Renal cortex interstitium (tissue), 11 donors: ENCODE measurements at regions not wholly inside any gene's neighbourhood (a gene's known extent, or its start where the extent isn't known, plus 50 kb on each side); places are given as distances from the start of the nearest gene placed in this dataset.
"Not testable (repeated sequence)": the region's sequence is repeated elsewhere in the genome, so short reads cannot be mapped to it uniquely, and the experiment has no call there.

Source experiments
- DNase-seq, 11 donors: peaks; one replicate each; pipeline ENCODE4 v3.0.0-alpha.2; 2013; ENCODE audit warnings: low read depth in 9 of 11, low spot score in 4 of 11; ENCODE audit errors: extremely low read depth in 1 of 11

DNA sequence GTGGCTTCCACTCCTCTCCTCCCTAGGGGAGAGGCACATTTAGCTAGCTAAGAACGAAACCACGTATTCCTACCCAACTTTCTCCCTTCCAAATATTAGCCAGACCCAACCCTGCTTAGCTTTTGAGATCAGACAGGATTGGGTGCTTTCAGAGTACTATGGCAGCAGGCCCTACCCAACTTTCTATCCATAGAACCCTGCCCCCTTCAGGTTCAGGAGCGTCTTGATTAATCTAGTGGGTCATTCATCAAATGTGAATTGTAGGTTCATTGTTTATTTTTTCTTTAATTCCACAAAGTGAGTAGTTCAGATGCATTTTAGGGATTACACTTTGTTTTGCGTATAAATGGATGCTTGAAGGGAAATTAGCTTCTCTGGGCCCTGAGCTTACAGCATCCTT, 188.3 kb downstream of the MIB1 start:
- DNase-seq: no peak

DNA sequence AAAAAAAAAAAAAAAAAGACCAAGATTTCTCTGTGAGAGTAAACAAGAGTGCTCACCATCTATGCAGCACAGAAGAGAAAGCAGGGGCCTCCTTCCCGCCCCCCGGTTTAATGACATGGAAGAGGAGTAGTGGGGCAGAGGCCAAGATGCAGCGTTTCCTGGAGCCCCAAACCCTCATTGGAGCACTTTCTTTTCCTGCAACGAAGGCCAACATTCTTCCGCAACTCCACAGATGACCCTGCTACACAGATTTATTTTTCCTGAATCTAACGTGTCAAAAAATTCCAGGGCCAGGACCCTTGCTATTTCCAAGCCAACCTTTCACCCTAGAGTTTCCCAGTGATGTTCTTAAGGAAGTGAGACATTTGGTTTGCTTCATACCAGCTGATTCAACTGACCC, 189.6 kb downstream of the MIB1 start:
- peak in 9 of 11 donors; percentile 15 to 51 (median 39) for DNase-seq

DNA sequence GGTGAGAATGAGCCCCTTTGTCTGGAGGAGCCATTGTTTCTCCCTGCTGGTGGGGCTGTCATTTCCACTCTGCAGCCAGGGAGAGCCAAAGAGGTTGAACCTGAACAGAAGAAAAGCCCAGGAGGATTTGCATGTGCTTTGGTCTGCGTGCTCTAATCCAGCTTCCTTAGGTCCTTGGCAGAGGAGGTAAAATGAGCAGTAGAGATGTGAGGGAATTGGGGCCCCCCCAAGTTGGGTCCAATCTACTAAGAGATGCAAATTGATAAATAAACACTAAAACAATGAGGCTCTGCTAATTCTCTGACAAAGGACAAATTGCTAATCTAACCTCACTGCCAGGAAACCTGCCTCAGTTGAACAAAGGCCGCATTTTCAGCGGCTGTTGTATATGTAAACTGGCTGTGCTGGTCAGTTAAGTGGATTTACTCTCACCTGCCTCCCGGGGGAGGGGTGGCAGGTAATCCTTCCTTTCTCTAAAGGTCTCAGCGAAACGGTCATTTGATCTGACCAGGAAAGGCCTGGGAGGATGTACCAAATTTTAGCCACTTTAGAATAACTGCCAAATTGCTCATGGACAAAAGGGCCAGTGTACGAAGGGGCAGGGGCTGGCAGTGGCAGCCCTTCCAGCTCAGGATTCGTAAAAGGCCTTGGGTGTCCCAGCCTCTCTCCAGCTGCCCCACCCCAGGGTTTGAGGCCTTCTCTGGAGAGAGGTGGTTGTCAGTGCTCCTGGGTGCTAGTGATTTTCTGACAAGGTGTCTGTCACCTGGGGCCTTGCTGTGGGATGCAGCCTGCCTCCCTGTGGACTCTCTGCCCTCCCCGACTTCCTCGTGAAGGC, 193.6 kb downstream of the MIB1 start:
- no peak for DNase-seq

DNA sequence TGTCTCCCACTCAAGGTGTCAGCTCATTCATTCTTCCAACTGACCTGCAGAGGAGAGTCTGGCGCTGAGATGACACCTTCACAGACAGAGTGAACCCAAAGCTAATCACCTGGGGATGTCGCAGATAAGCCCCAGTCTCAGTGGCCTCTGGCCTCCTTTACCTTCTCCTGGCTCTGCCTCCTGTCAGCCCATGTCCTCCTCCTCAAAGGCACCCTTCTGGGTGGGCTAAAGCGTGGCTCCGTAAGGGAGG, 194.1 kb downstream of the MIB1 start:
- DNase-seq: no peak

DNA sequence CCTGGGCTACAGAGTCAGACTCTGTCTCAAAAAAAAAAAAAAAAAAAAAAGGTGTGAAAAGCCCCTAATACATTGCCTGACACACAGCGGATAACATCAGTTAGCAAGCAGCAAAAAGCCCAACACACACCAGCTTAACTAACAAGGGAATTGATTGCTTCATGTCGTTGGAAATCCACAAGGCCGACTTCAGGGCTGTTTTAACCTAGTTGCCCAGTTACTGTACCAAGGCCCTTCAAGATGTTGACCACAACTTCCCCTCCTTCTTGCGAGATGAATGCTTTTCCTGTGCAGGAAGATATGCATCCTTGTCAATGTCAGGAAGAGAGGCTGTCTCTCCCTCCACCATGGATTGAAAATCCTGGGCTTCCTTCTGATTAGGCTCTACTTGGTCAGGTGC, 202.9 kb downstream of the MIB1 start:
- no peak for DNase-seq

DNA sequence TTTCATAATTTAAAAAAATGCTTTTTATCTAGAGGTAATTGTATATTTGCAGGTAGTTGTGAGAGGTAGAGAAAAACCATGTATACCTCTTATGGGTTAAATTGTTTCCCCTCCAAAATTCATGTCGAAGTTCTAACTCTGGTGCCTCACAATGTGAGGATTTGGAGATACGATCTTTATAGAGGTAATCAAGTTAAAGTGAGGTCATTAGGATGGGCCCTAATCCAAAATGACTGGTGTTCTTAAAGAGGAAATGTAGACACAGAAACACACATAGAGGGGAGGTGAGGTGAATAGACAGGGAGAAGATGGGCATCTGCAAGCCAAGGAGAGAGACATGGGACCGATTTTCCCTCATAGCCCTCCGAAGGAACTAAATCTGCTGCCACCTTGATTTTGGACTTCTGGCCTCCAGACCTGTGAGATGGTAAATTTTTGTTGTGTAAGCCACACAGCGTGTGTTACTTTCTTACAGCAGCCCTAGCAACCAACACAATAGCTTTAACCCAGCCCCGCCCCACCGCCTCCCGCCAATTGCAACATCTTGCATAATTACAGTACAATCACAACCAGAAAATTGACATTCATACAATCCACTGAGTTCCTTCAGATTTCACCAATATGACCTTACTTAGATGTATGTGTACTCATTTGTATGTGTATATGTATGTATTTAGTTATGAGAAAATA, 208.9 kb downstream of the MIB1 start:
- no peak for DNase-seq

DNA sequence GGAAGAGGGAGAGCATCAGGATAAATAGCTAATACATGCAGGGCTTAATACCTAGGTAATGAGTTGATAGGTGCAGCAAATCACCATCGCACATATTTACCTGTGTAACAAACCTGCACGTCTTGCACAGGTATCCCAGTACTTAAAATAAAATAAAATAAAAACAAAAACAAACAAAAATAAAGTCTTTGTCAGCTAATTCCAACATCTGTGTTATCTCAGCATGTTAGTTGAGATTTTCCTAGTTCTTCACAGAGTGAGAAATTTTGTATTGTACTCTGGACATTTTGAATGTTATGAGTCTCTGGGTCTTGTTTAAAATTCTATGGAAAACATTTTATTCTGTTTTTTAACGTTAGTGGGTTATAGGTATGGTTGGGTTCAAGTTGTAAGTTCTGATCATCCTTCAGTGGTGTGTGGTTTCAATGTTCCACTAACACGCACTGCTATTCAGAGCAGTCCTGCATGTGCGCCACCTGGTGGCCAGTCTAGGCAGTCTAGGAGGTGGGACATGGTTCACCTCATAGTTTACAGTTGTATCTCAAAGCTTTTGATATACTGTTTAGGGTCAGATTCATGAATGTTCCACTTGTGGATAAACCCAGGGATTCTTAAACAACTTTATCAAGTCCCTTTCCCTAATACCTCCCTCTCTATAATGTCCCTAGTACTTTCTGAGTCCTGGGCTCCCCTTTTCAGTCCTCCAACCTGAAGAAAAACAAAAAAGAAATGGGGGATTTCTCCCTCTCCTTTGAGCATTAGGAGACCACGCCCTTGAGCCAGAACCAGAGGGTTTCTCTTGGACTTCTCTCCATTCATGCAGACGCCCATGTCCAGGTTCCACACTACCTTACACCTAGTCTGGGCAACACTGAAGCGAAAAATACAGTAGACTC, 213.4 kb upstream of the GATA6 start:
- DNase-seq: peak in 9 of 11 donors; percentile 32 to 63 (median 46)

DNA sequence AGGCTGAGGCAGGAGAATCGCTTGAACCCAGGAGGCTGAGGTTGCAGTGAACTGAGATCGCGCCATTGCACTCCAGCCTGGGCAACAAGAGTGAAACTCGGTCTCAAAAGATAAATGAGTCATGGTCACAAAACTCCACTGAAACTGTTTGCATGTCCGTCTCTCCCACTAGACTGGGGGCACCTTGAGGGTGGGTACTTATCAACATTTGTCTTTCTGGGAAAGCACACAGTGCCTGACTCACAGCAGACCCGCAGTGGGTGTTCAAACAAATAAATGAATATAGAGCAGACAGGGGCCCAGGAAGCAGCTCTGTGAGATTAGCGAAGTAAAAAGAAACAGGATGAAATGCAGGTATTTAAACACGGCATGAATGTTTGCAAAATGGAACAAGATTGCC, 211.1 kb upstream of the GATA6 start:
- no peak for DNase-seq

DNA sequence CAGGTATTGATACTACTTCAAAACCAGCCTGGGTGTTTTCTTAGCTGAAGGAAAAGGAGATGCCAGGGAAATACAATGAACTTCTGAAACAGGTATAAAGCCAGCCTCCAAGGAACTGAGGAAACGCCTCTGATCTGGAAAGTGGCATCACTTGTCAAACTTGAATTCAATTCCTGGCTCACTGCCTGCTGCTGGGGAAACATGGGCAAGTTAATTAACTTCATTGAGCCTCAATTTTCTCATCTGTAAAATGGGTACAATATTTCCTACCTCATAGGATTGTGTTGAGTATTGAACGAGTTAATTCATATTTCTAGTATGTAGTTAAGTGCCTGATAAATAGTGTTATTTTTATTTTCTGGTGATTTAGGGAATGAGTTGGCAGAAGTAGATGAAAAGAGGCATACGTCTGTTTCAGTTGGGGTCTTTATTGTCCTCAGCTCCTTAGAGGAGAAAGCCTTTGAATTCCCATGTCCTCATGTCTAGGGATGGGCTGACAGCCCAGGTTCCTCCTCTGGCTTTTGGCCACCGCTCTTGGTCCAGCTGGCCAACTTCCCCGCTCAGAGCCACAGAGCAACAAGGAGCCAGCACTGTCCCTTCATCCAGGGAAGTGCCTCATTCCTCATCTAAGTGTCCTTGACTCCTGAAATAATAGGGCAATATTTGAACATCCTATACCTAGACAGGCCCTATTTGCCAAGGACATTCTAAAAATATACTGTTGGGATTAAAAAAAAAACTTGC, 210.5 kb upstream of the GATA6 start:
- DNase-seq: no peak

DNA sequence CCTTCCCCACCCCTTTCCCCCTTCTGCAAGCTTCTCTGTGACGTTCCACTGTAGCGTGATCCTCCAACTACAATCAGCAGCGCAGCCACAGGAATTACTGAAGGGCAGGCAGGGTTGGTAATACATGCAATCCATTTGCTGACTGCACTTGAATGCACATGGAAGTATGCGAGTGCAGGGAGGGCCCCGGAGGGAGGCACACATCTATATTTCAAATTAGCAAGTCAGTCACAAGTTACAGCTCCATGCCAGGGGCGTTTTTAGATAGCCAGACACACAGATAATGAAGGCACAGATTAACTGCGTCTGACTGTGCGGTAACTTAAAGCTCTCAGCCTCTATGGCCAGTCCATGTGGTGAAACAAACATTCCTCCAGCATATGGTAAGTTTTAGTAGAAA, 209.2 kb upstream of the GATA6 start:
- no peak for DNase-seq

DNA sequence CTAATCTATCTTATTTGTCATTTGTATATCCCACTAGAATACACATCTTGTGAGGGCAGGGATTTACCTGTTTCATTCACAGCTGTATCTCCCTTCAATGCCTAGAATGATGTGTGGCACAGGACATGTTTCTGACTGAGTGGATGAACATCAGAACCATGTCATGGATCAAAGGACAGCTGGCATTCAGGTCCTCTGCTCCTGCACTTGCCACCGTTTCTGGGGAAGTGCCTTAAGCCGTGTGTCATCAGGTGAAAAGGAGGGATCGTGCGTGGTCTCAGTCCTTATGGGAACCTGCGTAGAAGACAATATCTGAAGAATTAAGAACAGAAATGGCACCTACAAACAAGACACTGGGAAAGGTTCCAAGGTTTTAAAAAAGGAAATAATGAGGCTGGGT, 206.1 kb upstream of the GATA6 start:
- DNase-seq: no peak

DNA sequence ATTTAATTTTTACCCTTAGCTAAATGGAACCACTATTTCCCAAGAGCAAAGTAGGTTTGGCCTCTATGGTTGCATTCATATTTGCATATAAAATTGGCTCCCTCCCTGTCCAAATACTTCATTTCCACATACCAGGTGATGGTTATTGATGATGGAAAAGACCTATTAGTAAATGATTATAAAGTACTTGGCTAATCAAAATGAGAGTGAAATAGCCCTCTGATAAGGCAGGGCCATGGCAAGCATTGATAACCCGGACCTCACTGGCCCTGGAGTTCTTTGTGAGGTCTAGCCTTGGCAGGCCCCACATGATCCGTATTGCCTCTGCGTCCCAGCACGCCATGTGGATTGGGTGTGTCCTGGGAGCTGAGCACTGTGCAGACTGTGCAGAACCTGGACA, 201.1 kb upstream of the GATA6 start:
- DNase-seq: no peak

DNA sequence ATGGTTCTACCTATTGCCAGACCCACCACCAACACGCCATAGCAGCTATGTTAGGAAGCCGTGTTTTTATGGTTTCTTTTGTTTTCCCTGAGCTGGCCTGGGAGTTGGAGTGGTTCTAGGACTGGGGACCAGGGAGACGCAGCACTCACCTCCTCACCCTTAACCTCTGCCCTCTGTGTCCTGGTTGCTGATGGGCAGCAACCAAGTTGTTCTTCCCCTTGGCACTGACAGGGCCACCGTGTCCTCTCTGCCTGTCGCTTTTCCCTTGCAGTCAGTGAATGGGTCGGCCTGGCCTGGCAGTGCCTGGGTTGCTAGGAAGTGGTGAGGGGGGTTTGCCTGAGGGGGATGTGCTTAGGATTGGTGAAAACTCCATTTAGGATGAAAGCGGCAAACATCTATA, 197.1 kb upstream of the GATA6 start:
- DNase-seq: no peak

DNA sequence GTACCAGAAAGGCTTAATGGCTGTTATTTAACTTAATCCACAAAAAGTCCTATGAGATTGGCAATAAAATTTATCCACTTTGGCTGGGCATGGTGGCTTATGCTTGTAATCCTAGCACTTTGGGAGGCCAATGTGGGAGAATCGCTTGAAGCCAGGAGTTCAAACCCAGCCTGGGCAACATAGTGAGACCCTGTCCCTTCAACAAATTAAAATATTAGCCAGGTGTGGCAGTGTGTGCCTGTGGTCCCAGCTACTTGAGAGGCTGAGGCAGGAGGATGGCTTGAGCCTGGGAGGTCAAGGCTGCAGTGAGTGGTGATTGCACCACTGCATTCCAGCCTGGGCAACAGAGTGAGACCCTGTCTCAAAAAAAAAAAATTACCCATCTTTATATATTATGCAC, 193.4 kb upstream of the GATA6 start:
- DNase-seq: not testable (repeated sequence)

DNA sequence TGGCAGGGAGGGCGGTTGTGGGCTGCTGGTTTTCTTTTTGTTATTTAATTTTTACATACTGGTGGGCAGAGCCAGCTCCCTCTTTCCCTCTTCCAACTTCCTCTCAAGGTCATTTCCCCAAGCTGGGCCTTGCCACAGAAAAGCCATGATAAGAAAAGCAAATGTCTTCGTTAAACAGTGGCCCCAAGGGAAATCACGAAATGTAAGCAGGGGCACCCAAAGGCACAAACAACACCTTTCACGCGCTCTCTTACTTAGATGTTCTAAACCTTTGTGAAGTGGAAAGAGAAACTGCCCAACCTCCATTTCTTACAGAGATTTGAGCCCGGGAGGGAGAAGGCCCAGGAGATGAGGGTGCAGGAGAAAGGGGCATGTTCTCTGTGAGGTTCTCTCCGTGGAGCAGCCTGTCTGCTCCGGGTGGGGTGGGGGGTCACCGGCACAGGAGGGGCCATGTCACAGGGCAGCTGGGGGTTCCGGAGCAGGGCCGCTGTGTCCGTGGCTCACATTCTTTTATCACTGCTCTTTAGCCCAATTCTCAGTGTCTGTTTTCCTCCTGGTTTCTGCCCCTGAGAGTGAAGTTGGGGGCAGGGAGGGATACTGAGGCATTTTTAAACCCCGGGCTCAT, 190.7 kb upstream of the GATA6 start:
- DNase-seq: no peak

DNA sequence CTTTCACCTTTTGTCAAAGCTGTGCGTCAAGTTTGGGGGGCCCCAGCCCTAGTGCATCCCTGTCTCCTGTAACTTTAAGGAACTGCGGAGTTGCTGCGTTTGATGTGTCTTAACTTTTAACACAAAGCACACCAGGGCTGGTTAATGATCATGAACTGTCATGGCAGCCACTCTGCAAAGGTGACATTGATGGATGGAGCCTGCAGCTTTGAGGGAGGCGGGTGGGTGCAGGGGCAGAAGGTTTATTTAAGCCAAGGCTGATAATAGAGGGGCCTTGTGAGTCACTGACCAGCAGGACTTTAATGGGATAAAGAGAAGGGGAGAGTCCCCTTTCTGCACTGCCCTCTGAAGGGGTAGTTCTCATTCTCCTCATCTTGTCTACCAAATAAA, 190.2 kb upstream of the GATA6 start:
- peak in 1 of 11 donors; percentile 40 for DNase-seq

DNA sequence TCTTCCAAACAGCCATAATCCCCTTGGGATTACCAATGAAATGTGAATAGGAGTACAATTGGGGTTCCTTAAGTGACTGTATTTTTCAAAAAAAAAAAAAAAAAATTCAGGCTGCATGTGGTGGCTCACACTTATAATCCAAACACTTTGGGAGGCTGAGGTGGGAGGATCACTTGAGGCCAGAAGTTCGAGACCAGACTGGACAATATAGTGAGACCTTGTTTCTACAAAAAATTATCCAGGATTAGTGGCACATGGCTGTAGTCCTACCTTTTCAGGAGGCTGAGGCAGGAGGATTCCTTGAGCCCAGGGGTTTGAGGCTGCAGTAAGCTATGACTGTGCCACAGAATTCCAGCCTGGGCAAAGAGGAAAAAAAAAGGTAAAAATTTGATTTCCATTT, 189.6 kb upstream of the GATA6 start:
- no peak for DNase-seq

DNA sequence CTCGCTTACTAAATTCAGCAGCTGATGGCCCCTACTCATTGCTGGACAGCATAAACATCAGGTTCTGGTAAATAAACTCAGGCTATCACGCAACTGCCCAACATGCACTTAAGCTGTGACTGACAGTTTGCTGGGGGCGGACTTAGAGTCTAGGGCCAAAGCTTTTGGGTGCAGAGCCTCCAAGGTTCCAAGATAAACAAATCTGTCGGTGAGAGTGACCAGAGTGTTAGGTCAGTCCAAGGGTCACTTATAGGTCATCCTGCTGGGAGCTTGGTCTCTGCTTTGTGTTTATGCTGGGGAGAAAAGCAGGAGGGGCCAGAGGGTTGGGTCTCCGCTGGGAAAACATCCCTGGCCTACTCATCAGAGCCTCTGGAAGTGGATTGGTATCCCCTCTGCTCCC, 188.6 kb upstream of the GATA6 start:
- DNase-seq: no peak

DNA sequence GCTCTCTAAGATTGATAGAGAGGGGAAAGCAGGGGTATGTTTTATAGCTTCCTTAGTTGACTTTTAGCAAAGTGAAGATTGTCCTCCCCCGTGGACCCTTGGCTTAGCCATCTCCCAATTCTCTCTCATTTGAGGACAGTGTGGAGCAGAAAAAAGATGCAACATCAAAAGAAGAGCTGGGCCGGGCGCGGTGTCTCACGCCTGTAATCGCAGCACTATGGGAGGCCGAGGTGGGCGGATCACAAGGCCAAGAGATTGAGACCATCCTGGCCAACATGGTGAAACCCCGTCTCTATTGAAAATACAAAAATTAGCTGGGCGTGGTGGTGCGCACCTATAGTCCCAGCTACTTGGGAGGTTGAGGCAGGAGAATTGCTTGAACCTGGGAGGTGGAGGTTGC, 187.9 kb upstream of the GATA6 start:
- DNase-seq: not testable (repeated sequence)
